ENCODE measurements at regions not wholly inside any gene's neighbourhood (a gene's known extent, or its start where the extent isn't known, plus 50 kb on each side); places are given as distances from the start of the nearest gene placed in this dataset.

DNA sequence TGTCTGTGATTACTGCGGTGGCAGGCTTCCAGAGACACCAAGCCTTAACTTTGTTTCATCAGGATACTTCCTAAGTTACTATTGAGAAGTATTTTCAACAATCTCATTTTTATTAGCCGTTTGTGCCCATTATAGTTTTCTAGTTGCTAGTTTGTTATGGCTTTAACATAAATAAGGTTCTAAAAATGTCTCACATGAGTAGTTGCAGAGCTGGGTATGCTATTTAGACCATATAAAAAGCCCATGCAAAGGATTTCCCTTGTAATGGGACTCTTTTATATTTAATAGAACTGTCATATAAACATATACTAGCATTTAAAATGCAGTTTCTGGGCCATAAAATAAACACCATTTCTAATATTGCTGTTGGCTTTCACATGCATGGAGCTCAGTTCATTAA, 205.3 kb upstream of the TCF21 start:
- no peak overlapping the region for H3K27ac ChIP-seq

DNA sequence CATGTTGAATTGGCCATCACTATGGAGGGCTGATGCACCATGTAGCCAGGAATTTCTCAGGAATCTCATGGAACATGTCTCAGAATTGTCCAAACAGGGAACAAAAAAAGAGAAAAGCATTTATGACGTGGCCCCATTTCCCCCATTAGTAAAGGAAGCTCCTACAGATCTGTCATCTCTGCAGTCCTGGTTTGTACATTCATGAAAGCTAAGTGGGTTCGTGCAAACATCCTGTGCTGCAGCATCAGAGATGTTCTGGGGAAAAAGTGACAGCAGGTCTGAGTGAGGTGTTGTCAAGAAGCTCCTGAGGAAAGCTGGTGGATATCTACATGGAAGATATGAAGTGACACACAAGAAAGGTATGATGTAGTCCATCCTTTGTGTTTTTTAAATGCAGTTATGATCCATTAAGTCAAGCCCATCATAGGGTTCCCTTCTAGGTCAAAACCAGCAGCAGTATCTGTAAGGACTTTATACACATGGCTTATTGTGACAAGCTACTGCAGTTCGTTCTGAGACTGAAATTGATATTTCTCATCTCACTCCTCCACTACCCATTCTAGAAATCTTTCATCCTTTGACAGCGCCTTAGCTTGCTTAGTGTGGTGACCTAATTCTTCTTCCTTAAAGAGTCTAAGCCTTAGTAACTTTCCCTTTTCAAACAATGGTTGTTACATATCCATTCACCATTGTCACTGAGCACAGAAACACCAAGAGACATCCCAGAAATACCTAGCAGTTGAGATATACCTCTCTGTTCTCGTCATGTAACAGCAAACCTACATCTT, 200.0 kb upstream of the TCF21 start:
- H3K4me3 ChIP-seq, result no peak overlapping the region
- no peak overlapping the region for H3K27ac ChIP-seq

More for the DNA sequence above, 205.3 kb upstream of the TCF21 start:
- no peak overlapping the region for H3K4me3 ChIP-seq

DNA sequence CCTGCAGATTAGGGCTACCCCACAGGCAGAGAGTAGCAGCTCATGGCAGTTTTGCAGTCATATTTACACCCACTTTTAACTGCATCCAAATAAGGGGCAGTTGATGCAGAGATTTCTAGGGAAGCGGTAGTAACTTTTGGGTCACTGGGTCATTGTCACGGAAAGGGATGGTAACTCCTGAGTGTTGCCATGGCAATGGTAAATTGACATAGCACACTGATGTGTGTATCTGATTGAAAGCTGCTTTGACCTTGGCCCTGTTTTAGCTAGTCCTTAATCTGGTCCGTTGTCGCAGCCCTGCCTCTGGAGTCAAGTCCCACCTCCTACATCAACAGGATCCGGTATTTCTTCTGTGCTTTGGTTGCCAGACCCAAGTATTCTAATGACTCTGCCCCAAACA, 199.1 kb upstream of the TCF21 start:
- Histone ChIP-seq H3K27ac (no peak overlapping the region), H3K4me3 (no peak overlapping the region)

DNA sequence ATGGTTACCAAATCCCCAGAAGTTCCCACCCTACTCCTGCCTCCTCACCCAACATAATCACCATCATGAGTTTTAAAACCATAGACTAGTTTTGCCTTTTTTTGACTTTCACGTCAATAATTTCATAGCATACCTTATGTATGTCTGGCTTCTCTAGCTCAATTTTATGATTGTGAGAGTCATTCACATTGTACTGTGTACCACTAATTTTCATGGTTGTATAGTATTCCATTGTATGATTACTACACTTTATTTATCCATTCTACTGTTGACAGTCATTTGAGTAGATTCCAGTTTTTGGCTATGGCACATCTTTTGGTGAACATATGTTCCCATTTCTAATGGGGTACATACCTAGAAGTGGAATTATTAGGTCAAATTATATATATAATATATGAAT, 195.3 kb upstream of the TCF21 start:
- H3K27ac ChIP-seq, result no peak overlapping the region
- no peak overlapping the region for H3K4me3 ChIP-seq

DNA sequence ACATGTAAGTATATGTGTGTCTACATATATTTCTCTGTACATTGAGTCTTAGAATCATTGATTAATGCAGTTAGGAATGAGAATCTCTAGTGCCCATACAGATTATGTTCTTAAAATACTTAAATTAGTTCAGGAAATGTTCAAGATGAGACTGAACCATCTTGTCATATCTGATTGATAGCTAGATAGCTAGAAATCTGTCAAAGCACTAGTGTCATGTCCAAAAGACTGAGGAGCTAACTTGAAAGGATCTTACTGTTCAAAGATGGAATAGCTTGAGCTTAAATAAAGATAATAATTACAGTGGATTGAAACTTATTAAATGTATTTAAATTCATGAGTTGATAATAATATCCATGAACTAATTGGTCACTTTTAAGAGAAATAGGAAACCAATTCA, 191.7 kb upstream of the TCF21 start:
- no peak overlapping the region for H3K27ac ChIP-seq
- no peak overlapping the region for H3K4me3 ChIP-seq

DNA sequence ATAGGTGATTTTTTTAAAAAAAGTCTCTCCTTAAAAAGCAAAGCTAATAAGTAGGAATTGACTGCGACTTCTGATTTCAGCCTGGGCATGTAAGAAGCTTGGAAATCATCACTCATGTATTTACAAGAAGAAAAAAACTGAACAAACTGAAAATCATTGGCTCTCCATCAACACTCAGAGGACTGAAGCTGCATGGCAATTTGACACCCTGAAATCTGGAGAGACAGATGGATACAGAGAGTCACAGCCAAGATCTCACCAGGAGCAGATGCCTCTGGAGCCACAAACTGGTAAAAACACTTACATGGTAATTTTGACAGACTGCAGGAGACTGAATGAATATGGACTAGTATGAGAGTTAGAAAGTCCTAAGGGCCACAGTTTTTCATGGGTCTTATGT, 191.2 kb upstream of the TCF21 start:
- Histone ChIP-seq H3K27ac (no peak overlapping the region), H3K4me3 (no peak overlapping the region)

DNA sequence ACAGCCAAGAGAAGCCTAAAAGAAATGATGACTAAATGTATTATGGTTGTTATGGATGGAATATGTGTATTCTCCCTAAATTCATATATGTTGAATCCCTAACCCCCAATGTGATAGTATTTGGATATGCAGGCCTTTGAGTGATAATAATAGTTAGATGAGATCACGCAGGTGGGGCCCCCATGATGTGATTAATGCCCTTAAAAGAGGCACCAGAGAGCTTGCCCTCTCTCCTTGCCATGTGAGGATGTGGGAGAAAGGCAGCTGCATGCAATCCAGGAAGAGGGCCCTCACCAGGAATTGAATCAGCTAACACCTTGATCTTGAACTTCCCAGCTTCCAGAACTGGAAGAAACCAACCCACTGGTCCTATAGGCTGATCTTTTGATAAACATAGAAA, 190.6 kb upstream of the TCF21 start:
- Histone ChIP-seq H3K27ac (no peak overlapping the region), H3K4me3 (no peak overlapping the region)

DNA sequence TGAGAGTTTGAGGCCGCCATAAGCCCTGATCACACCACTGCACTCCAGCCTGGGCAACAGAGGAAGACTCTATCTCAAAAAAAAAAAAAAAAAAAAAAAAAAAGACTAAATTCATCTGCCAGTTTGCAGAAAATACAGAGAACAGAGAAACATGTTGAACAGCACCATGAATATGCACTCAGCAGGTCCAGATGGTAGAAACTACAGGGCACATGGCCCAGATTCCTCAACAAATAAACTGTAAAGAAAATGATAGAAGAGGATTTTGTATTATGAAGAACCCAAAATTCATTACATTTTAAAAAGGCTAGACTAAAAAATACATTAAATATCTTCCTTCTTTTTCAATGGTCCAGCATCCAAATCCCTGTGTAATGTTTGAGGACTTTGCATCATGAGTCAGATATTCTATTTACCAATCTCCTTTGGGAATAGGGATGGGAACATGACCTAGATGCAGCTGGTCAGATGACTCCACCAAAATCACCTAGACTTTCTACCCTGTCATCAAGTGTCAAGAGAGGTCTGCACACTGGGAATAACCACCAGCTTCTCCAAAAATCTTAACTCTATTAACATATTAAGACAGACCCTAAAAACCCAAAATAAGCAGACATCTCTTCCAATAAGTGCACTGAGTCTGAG, 189.1 kb upstream of the TCF21 start:
- Histone ChIP-seq H3K4me3 (no peak overlapping the region), H3K27ac (no peak overlapping the region)

DNA sequence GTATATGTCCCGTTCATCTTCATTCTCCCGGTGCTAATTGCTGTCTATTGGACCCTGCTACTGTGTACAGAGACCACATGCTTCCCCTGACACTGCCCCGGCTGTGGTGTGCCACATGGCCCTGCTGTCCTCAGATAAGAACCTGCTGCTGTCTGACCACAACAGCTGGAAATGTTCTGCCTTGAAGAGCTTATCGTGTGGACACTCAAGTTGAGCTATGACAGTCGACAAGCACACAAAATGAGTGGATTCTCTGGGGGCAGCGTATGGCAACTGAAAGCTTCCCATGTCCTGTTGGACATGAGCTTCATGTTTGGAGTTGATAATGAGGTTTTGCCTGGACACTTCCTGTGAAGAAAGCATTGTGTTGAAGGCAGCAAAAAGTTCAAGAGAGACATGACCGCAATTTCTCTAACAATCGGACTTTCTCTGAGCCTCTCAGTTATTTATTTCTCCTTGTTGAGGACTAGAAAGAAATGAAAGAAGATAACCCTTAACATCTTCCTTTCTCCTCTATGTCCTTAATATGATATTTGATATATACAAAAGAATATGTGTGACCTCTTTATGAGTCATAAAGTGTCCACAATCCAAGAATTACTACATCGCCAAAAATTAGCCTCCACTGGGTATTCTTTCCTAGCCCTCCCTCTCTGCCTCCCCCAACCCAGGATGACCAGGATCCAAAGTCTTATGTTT, 187.1 kb upstream of the TCF21 start:
- H3K27ac ChIP-seq, result no peak overlapping the region
- no peak overlapping the region for H3K4me3 ChIP-seq

DNA sequence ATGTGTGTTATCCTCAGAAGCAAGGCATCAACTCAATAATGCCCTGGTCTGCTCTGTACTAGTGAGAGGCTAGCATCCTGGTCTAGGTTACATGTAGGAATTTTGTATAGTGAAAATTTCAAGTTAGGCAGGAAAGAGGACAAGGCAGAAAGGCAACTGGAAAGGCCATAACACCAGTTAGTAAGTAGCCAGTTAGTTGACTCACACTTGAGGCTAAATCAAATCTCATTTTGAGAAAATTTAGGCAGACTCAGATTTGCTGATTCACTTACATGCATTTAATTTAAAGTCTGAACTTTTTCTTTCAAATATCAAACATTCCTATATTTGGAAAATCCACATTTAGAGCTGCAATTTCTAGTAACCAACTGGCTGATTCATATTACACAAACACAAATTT, 184.5 kb upstream of the TCF21 start:
- no peak overlapping the region for H3K27ac ChIP-seq
- H3K4me3 ChIP-seq, result no peak overlapping the region

DNA sequence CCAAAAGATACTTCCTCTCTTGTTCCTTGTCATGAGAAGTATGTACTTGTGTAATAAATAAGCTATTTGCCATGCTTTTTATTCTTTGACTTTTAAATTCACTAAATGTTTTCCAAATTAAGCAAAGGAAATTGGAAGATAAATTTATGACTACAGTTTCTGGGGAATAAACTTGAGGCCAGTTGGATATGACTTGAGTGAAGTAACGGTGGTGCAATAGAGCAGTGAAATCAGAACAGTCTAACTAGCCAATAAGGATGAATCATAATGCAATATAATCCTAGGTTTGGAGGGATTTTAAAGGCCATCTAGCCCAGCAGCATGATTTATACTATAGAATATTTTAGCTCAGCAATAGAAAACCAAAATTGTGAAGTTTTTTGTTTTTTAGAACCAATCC, 183.8 kb upstream of the TCF21 start:
- peak overlapping the region in 1 of 21 experiments; percentile 35 for H3K27ac ChIP-seq
- no peak overlapping the region for H3K4me3 ChIP-seq

DNA sequence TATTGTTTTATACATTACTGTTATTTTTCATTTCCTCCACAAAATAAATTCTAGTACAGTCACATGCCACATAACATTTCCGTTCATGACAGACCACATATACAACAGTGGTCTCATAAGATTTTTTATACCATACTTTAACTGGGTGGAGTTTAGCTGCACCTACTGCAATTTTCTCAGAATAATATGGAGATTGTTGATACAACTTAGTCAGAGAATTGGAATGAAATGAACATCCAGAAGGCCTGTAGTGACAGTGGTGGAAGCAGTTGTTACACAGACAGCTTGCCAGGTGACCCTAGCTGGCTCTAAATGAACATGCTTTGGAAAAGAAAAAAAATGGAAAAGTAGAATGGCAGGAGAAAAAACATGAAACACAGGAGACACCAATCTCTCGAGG, 183.2 kb upstream of the TCF21 start:
- no peak overlapping the region for H3K4me3 ChIP-seq
- no peak overlapping the region for H3K27ac ChIP-seq

DNA sequence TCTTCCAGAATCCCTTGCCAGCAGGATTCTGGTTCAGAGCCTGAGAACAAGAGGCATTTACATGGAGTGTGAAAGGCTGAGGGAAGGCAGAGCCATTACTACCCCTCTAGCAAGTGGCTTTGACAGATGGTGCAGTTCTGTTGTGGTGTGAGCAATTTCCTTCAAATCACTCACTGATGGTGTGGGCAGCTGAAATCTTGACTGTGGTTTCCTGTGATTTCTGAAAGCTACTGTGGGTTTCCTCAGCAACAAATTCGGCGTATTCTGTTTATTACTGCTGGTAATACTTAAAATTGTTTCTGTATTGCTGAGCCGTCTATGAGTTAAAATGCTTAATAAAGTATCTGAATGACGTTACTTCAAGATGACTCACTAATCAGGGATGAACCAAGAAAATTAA, 181.5 kb upstream of the TCF21 start:
- Histone ChIP-seq H3K4me3 (no peak overlapping the region), H3K27ac (no peak overlapping the region)

DNA sequence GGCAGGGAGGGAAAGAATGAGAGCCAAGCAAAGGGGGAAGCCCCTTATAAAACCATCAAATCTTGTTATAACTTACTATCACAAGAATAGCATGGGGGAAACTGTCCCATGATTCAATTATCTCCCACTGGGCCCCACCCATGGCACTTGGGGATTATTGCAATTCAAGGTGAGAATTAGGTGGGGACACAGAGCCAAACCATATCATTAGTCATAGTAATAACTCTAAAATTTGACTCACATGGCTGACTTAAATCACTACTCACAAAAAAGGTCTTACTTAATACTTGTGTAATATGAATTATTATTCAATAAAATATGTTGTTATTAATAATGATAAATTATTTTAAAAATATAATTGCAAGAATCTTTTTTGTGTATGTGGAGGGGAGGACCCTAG, 178.1 kb upstream of the TCF21 start:
- no peak overlapping the region for H3K4me3 ChIP-seq

DNA sequence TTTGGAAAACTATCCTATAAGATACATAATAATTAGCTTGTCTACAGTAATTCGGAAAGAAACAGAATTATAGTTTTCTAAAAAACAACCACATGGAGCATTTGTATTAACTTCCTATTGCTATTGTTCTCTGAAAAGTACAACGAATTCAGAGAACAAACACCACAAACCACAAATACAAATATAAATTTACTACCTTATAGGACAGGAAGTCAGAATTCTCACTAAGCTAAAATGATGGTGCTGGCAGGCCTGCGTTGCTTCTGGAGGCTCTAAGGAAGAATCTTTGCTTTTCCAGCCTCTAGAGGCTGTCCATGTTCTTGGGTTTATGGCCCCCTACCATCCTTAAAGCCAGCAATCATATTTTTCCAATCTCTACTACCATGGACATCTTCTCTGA, 173.6 kb upstream of the TCF21 start:
- no peak overlapping the region for H3K27ac ChIP-seq
- H3K4me3 ChIP-seq, result no peak overlapping the region

More for the DNA sequence above, 178.1 kb upstream of the TCF21 start:
- no peak overlapping the region for H3K27ac ChIP-seq

DNA sequence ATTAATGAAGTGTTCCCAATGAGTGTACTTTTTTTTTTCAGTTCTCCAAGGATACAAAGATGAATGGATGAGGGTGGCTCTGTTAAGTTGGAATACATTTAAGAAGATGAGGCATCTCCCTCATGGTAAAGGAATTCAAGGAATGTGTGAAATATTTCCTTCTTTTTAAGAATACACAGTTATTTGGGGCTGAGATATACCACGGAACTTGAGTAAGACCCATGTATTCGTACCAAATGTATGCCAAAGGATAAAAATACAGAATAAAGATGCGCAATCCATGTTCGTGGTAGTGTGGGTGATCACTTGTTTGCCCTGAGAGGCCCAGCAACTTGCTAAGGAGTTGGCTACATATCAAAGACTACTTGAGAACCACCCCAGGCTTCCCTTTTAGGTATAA, 164.2 kb upstream of the TCF21 start:
- H3K4me3 ChIP-seq, result no peak overlapping the region
- H3K27ac ChIP-seq, result no peak overlapping the region

DNA sequence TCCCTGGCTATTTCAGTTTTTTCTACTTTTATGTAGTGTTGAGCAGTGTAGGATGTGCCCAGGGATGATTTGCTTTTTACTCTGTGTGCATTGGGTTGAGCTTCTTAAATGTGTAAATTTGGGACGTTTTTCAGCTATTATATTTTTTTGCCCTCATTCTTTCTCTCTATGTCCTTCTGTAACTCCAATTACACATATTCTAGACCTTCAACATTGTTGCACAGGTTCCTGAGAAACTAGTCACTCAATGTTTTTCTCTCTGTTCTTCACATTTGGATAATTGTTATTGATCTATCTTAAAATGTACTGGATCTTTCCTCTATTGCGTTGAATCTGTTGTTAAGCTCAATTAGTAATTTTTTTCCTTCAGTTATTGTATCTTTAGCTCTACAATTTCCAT, 162.7 kb upstream of the TCF21 start:
- no peak overlapping the region for H3K27ac ChIP-seq
- no peak overlapping the region for H3K4me3 ChIP-seq

DNA sequence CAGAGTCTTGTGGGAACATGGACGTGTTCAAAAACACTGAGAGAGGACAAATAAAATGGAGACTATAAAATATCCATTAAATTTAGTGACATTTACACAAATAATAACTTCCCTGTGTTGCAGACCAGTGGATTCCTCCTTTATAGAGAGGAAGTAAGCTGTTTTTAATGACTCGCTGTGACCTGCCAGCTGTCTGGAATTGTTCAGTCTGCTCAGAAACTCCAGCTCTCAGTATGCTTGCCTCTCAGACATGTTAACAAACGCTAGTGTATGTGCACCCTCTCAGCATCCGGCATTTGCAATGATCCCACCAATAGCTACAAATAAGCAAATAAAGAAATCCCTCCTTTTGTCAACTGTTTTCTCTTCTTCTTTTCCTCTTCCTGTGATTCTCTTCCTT, 158.0 kb upstream of the TCF21 start:
- no peak overlapping the region for H3K4me3 ChIP-seq
- peak overlapping the region in 1 of 21 experiments; percentile 19 for H3K27ac ChIP-seq

DNA sequence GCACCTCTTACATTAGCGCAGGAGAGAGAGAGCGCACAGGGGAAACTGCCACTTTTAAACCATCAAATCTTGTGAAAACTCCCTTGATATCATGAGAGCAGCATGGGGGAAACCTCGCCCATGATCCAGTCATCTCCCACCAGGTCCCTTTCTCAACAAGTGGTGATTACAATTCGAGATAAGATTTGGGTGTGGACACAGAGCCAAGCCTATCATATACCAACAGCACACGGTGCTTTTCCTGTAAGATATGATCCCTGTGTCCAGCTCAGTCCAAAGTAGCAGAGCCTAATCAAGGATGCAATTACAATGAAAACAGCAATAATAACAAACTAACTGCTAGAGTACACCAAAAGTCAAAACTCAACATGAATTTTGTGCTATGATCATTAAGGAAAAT, 148.7 kb upstream of the TCF21 start:
- Histone ChIP-seq H3K27ac (no peak overlapping the region), H3K4me3 (no peak overlapping the region)

DNA sequence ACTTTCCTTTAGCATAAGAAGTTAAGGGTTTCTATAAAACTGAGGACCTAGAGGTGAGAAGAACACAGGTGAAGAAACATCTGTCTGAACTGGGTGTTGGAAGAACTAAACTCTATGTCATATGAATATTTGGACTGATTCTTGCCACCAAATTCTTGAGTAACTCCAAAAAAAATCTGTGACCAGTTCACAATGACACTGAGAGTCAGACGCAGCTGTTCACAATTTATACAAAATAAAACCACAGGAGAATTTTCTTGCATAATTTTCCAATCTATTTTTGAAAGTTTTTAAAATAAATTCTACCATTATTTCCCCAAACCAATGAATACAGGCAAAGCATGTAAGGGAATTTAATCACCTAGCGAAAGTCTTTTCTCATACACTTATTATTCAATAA, 148.1 kb upstream of the TCF21 start:
- Histone ChIP-seq H3K27ac (peak overlapping the region in 1 of 21 experiments; percentile 15), H3K4me3 (no peak overlapping the region)

DNA sequence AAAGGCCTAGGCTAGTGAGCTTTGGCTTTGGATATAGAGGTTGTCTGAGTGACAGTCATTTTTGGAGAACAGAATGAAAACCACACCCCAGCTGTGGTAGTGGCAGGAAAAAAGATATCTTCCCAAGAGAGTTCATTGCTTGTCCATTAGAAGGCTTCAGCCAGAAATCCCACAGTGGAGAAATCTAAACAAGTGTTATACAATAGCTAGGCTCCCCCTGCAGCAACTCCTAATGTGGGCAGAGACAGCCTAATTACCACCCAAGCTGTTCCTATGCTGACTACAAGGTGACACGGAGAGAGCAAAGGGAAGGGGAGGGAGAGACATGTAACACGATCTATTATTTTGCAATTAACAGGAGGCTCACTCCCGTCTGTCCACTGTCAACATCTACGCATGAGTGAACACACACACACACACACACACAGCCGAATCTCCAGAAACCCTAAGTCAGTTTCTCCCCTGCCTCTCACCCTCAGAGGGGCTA, 147.5 kb upstream of the TCF21 start:
- H3K4me3 ChIP-seq, result no peak overlapping the region
- H3K27ac ChIP-seq, result peak overlapping the region in 1 of 21 experiments; percentile 15
